Muscle layer of duodenum (tissue), 2 donors: ENCODE measurements at regions not wholly inside any gene's neighbourhood (a gene's known extent, or its start where the extent isn't known, plus 50 kb on each side); places are given as distances from the start of the nearest gene placed in this dataset.

ENCODE experiments used
- H3K27ac ChIP-seq: one replicate; pipeline ENCODE4 v1.7.0; 2013; ENCODE audit warnings: mild to moderate bottlenecking, low read length
- H3K27me3 ChIP-seq: one replicate; pipeline ENCODE4 v1.7.0; 2013; ENCODE audit warnings: low read depth, mild to moderate bottlenecking, control low read depth, low read length
- H3K36me3 ChIP-seq, 2 donors: one replicate each; pipeline ENCODE4 v1.7.0; 2013; ENCODE audit warnings: low read length in 2 of 2, control low read depth in 1 of 2, mild to moderate bottlenecking in 1 of 2; ENCODE audit not compliant: insufficient read depth in 2 of 2, control insufficient read depth in 1 of 2
- H3K4me1 ChIP-seq, 2 donors: one replicate each; pipeline ENCODE4 v1.7.0; 2013; ENCODE audit warnings: low read length in 2 of 2, mild to moderate bottlenecking in 2 of 2, control low read depth in 1 of 2, moderate library complexity in 1 of 2; ENCODE audit not compliant: insufficient read depth in 2 of 2, control insufficient read depth in 1 of 2
- H3K4me3 ChIP-seq, 2 donors: one replicate each; pipeline ENCODE4 v1.7.0; 2013; ENCODE audit warnings: low read length in 2 of 2, low read depth in 1 of 2, mild to moderate bottlenecking in 1 of 2
- H3K9me3 ChIP-seq, 2 donors: one replicate each; pipeline ENCODE4 v1.7.0; 2013; ENCODE audit warnings: low read length in 2 of 2, control low read depth in 1 of 2, mild to moderate bottlenecking in 1 of 2; ENCODE audit not compliant: control insufficient read depth in 1 of 2
- donor health status: healthy.

DNA sequence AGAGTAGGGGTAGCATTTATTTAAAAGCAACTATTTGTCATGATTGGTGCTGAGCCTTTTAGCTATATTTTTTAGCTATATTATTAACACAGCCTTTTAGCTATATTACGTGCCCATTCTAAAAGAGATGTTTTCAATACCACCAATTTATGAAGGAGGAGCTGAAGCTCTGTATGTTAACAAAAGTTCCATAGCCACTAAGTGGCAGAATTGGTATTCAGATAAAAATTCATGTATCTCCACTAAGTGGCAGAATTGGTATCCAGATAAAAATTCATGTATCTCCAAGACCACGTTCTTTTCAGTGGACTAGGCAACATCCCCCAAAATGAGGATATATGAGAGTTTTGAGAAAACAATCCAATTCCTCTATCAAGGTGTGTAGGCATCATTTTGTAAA, 268.6 kb downstream of the HGF start:
- H3K36me3 ChIP-seq = no peaks in the 10 kb centered on the region
- no peak overlapping the region for H3K4me3 ChIP-seq
- H3K27ac ChIP-seq = no peak overlapping the region

DNA sequence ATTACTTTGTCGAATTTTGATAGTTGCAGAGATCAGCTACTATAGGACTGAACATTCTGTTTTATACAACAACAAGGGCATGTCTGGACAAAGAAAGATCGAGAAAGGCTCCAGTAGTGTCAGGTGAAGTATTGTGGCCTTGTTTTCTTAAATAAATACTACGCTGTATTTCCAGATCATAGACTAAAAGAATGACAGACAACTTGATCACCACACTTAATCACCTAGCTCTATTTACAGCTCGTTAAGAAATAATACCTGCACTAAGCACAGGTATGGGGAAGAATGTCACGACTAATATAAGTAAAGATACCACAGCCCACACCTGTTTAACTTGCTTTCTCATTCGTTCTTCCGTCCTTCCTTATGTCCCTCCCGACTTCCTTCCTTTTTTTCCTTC, 269.2 kb downstream of the HGF start:
- peaks cover 3 to 6% of the 10 kb centered on the region in 2 donors for H3K4me1 ChIP-seq
- no peaks in the 10 kb centered on the region for H3K36me3 ChIP-seq
- H3K4me3 ChIP-seq = no peak overlapping the region
- H3K9me3 ChIP-seq = no peaks in the 10 kb centered on the region
- no peak overlapping the region for H3K27ac ChIP-seq
- no peaks in the 10 kb centered on the region for H3K27me3 ChIP-seq

More for the DNA sequence above, 268.6 kb downstream of the HGF start:
- no peaks in the 10 kb centered on the region for H3K9me3 ChIP-seq
- peaks cover 3 to 6% of the 10 kb centered on the region in 2 donors for H3K4me1 ChIP-seq
- no peaks in the 10 kb centered on the region for H3K27me3 ChIP-seq

DNA sequence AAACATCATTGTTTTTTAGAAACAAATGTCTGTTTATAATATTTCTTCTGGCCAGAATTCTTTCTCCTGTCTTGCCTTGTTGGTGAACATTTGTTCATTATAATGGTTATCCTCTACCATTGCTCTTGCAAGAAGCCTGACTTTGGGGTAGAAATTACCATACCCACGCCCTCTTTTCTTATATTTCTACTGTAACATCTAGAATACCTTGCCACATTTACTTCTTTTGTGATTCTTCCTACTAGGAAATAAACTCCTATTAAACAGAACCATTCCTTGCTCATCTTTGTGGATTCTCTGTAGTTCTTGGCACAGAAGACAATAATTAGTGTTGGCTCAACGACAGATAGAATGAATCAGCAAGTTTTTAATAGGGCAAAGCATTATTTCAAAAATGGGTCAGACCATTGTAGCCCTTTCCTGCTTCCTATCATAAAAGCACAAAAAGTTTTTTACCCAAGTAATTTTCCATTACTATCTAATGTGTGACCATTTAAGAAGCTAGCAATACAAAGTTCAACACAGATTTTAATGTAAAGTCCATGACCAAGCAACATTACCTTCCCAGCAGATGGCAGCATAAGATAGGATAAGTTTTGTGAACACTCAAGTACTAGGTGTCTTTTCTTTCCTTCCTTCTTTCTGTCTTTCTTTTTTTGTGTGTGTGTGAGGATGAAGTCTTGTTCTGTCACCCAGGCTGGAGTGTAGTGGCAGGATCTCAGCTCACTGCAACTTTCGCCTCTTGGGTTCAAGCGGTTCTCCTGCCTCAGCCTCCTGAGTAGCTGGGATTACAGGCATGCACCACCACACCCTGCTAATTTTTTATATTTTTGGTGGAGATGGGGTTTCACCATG, 270.4 kb downstream of the HGF start:
- Histone ChIP-seq H3K27ac (no peak overlapping the region), H3K36me3 (no peaks in the 10 kb centered on the region), H3K4me1 (peaks cover 3 to 6% of the 10 kb centered on the region in 2 donors), H3K4me3 (no peak overlapping the region), H3K9me3 (no peaks in the 10 kb centered on the region), H3K27me3 (no peaks in the 10 kb centered on the region)

DNA sequence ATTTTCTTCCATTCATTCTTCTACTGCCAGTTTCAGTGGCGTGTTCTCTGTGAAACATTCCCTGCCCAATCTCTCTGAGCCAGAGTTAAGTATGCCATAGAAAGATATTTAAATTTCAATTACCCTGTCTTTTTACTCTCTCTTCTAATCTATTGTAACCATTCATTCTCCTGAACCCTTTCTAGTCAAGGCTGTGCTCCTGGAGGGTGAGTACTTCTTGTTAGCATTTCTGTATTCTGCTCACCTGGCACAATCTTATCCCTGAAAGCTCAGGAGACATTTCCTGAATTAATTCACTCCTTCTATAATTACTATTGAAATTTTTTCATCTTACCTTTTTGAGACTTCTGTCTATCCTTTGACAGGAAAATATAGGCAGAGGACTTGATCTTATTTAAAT, 271.7 kb downstream of the HGF start:
- no peak overlapping the region for H3K27ac ChIP-seq
- no peaks in the 10 kb centered on the region for H3K27me3 ChIP-seq

DNA sequence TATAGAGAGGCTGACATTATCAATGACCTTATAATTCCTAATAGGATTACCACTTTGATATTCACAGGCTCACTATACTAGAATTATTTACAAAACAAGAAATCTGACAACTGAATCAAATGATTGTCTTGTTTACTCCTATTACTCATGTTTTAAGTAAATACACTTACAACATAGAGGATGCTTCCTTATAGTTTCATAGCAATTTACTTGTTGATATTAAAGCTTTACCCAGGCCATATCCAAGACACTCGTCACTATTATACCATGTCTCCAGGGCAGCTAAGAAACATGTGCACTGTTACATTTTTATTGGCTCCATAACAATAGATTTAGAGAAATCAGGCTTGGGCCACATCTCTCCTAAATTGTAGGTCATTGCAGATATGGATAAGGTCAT, 276.9 kb downstream of the HGF start:
- H3K9me3 ChIP-seq = no peaks in the 10 kb centered on the region
- no peaks in the 10 kb centered on the region for H3K4me1 ChIP-seq
- no peaks in the 10 kb centered on the region for H3K36me3 ChIP-seq
- H3K27ac ChIP-seq = no peak overlapping the region
- no peak overlapping the region for H3K4me3 ChIP-seq
- no peaks in the 10 kb centered on the region for H3K27me3 ChIP-seq

More for the DNA sequence above, 271.7 kb downstream of the HGF start:
- Histone ChIP-seq H3K4me3 (no peak overlapping the region), H3K36me3 (no peaks in the 10 kb centered on the region), H3K4me1 (peaks cover 3 to 6% of the 10 kb centered on the region in 2 donors), H3K9me3 (no peaks in the 10 kb centered on the region)

DNA sequence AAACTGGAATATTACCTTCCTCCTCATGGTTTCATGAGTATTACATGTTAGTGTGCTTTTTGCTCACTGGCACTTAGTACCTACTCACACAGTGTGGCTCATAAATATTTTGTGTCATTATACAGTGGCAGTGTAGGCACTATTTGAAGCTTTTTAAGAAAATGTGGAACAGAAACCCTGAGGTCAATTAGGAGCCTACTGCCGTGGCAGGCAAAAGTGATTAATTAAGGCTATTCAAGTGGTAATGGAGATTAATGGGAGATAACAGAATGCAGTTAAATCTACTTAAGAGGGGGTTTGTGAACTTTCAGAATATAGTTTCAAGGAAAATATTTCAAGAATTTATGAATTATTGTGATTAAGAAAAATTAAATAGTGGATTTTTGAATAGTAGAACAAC, 277.6 kb downstream of the HGF start:
- Histone ChIP-seq H3K36me3 (no peaks in the 10 kb centered on the region), H3K9me3 (no peaks in the 10 kb centered on the region), H3K4me3 (no peak overlapping the region), H3K27ac (no peak overlapping the region), H3K4me1 (no peaks in the 10 kb centered on the region), H3K27me3 (no peaks in the 10 kb centered on the region)

DNA sequence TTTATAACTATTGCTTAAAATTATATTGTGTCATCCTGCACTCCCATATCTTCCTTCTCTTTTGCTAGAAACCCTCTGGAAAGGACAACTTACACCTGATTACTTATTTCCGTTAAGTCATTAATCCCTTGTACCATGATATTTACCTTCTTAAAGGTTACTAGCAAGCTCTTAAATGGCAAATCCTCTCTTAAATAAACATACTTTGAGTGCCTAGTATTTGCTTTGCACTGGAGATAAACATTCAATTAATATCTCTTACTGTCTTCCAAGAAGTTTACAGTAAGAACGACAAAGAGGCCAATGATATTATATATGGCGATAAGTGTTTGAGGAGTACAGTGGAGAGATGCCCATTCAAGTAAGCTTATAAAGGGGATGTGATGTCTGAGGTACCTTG, 278.3 kb downstream of the HGF start:
- no peak overlapping the region for H3K27ac ChIP-seq
- H3K27me3 ChIP-seq = no peaks in the 10 kb centered on the region
- H3K9me3 ChIP-seq = no peaks in the 10 kb centered on the region
- H3K36me3 ChIP-seq = no peaks in the 10 kb centered on the region
- no peak overlapping the region for H3K4me3 ChIP-seq
- H3K4me1 ChIP-seq = no peaks in the 10 kb centered on the region

DNA sequence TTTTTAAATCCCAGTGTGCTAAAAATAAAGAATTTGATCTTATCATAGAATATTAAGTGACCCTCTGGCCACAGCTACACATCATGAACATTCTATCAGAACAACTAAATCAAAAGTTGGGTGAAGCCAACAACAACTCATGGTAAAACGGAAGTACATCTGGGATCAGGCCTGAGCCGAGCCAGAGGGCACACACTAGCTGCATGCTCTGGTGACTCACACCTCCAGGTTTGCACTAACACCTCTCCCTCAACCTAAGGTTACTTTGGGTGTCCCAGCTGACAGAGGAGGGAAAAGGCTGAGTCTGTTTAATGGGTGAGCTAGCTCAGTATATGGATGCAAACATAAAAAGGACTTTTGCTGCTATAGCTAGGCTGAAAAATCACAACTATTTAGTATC, 281.6 kb downstream of the HGF start:
- H3K36me3 ChIP-seq = no peaks in the 10 kb centered on the region
- H3K9me3 ChIP-seq = no peaks in the 10 kb centered on the region
- no peak overlapping the region for H3K27ac ChIP-seq
- H3K27me3 ChIP-seq = no peaks in the 10 kb centered on the region
- H3K4me3 ChIP-seq = no peak overlapping the region
- H3K4me1 ChIP-seq = no peaks in the 10 kb centered on the region

DNA sequence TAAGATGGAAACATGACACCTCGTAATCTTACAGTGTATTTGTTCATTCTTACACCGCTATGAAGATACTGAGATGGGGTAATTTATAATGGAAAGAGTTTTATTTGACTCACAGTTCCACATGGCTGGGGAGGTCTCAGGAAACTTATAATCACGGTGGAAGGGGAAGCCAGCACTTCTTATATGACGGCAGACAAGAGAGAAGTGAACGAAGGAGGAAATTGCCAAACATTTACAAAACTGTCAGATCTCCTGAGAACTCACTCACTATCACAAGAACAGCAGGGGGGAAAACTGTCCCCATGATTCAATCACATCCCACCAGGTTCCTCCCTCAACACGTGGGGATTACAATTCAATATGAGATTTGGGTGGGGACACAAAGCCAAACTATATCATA, 282.3 kb downstream of the HGF start:
- H3K27ac ChIP-seq = no peak overlapping the region
- H3K4me1 ChIP-seq = no peaks in the 10 kb centered on the region
- no peaks in the 10 kb centered on the region for H3K27me3 ChIP-seq
- no peaks in the 10 kb centered on the region for H3K9me3 ChIP-seq
- H3K4me3 ChIP-seq = no peak overlapping the region
- no peaks in the 10 kb centered on the region for H3K36me3 ChIP-seq

DNA sequence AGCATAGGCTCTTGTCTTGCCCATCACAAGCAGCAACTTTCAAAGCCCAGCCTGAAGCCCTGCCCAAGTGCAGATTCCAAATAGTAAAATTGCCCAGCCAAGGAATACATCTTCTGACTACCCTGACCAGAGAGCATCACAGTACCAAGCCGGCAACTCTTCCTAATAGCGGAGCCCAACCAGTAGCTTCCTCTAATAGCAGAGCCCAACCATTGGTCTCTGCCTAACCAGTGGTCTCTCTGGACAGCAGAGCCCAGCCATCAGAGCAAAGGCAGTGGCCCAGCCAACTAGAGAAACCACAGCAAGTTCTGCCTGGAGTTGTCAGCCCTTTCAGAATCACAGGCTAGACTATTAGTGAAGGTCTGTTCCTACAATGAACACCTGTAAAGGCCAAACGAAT, 285.6 kb downstream of the HGF start:
- H3K4me3 ChIP-seq = no peak overlapping the region
- no peaks in the 10 kb centered on the region for H3K4me1 ChIP-seq
- no peaks in the 10 kb centered on the region for H3K27me3 ChIP-seq
- no peak overlapping the region for H3K27ac ChIP-seq
- no peaks in the 10 kb centered on the region for H3K9me3 ChIP-seq
- H3K36me3 ChIP-seq = no peaks in the 10 kb centered on the region

DNA sequence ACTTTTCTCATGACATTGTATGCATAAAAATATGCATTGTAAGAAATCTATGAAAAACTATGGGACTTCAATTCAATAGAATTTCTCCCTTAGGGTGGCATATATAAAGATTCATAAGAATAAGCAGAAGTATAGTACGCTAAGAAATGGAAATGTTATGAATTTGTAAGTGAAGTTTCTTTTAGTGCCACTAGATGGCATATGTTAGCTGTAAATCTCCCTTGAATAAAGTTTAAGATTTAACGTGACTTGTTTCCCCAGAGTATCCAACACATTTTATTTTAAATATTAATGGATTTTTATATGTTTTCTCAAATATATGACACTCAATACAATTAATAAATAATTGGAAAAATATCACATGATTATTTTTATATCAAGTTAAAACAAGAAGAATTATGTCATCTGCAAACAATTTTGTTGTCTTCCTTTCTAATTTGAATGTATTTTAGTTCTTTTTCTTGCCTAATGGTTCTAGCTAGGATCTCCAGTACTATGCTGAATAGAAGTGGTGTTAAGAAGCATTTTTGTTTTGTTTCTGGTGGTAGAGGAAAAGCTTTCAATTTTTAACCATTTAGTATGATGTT, 287.2 kb downstream of the HGF start:
- no peaks in the 10 kb centered on the region for H3K27me3 ChIP-seq
- H3K9me3 ChIP-seq = no peaks in the 10 kb centered on the region
- no peak overlapping the region for H3K27ac ChIP-seq
- H3K36me3 ChIP-seq = no peaks in the 10 kb centered on the region
- H3K4me1 ChIP-seq = no peaks in the 10 kb centered on the region
- H3K4me3 ChIP-seq = no peak overlapping the region

DNA sequence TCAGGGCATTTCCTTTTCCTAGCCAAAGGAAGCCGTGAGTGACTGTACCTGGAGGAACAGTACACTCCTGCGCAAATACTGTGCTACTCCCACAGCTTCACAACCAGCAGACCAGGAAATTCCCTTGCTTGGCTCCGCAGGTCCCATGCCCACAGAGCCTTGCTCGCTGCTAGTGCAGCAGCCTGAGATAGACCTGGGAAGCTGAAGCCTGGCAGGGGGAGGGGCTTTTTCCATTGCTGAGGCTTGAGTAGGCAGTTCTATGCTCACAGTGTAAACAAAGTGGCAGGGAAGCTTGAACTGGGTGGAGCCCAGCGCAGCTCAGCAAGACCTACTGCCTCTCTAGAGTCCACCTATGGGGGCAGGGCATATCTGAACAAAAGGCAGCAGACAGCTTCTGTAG, 291.2 kb downstream of the HGF start:
- H3K27me3 ChIP-seq = no peaks in the 10 kb centered on the region
- H3K4me3 ChIP-seq = no peak overlapping the region
- no peak overlapping the region for H3K27ac ChIP-seq
- no peaks in the 10 kb centered on the region for H3K36me3 ChIP-seq
- no peaks in the 10 kb centered on the region for H3K4me1 ChIP-seq
- H3K9me3 ChIP-seq = no peaks in the 10 kb centered on the region
